HG03135 (cell line): ENCODE measurements at regions not wholly inside any gene's neighbourhood (a gene's known extent, or its start where the extent isn't known, plus 50 kb on each side); places are given as distances from the start of the nearest gene placed in this dataset.

Experiments
- ATAC-seq: cut with Tn5 transposase; IDR thresholded peaks from one replicate; pipeline ENCODE4 v1.9.1; 2021; ENCODE audit warnings: mild to moderate bottlenecking, moderate library complexity; ENCODE audit not compliant: unreplicated experiment

DNA sequence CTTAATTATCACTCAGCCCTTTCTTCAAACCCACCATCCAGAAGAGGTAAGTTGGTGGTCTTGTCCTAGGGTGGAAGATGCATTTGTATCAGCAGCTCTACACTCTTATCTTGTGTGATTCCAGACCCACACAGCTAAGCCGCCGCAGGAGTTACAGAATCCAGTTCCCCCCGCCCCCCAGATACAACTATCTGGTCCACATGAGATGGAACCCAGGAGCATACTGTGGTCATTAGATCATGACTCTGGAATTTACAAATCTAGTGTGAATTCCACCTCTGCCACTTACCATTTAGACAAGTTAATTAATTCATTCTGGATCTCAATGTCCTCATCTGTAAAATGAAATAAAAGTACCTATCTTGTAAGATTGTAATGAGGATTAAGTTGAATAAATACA lies 486.4 kb downstream of the BCL11A start:
- ATAC-seq = no peak

DNA sequence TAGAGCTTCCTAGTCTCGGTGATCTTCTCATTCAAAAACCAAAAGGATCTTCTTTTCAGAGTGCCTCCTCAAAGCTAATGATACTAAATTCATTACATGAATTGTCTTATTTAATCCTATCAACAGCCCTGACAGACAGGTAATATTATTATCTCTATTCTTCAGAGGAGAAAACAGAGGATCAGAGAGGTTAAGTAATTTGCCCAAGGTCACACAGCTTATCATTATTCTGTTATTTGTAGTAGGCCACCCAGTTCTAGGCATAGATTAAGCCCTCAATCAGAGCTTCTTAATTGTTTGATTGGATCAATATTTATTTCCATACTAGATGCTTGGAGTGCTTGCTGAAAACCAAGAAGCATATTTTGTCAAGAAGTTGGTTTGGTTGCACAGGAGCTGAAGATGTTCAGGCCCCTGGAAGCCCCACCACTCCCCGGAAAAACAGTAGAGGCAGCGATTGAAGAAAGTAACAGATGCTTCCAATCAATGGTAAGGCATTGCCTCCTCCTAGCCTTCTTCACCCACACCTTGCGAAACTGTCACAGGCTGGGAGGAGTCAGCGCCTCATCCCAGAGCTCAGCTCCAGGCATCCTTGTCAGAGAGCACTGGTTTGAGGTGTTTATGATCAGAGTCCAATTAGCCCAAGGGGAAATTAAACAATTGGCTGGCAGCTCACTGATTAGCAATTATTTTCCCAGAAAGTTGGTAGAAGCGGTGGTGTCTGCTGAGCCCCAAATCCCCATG lies 487.2 kb downstream of the BCL11A start:
- no peak for ATAC-seq

DNA sequence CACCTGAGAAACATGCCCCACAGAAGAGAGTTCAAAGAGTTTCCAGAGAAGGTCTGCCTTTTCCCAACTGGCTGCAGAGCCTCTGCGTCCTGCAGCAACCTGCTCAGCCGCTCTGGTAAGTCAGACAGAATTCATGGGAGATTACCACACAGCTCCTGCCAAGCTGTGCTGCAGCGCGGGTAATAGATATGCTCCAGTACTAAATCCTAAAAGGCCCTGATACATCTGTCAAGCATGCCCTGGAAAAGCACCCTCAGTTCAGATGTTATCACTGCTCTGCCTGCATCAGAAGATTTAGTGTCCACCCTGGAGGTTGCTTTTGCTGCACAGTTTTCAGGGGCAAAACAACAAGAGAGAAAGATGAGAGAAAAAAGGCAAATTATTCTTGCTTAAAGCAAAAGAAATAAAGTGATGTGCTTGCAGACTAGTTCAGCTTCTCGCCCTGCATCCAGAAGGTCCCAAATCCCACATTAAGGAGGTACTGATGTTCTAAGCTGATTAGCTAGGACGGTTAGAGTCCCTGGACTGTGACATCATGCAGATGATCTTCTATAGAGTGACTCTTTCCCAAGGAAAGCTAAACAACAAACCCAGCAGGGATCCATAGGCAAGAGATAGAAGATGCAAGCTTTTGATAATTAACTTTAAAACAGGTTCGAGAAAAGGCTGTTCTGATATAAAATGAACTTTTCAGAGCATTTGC lies 488.6 kb downstream of the BCL11A start:
- ATAC-seq = no peak

DNA sequence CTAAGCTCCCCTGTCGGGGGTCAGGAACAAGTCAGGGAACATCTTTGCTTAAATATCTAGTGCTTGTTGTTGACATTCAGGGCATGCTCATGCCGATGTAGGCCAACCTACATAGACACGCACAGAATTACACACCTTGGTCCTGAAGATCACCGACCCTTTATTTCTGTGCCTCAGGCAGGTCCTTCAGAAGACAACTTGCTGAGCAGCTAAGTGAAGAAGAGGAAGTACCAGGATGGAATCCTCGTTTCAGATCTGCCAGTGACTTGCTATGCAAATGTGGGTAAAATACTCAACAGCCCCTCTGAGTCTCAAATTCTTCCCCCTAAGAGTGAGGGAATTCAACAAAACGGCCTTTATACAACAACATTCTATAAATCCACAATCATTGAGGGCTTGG lies 494.7 kb downstream of the BCL11A start:
- ATAC-seq = no peak

DNA sequence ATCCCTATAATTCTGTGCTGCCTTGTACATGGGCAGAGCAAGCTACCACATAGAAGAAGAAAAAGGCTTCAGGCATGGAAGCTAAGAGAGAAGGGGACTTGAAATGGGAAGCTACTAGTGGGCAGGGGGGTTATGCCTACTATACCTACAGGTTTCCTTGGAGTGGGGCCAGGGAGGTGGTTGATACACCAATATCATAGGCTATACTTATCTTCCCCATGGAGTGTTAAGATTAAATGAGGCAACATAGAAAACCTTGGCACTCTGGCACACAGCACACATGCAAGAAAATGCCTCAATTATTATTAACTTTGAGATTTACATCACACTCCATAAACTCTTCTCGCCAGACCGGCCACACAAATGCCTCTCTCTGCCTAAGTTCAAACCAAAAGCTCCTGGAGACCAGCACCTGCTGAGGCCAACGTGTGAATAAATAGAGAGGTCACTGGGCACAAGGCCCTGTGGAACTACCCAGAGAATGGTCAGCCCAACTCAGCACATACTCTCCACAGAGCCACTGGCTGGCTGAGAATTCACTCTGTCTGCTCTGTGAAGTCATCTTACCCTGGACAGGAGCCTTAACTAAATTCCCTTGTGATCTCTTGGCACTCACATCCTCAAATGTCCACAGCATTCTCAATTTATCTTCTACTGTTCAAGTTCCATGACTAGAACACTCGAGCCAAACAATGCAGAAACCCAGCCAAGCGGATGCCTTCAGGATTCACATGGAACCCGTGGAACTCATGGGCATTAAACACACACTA lies 498.7 kb downstream of the BCL11A start:
- ATAC-seq = no peak

GRCh38 chr2:60053791-60054190 lies 499.7 kb downstream of the BCL11A start:
- no peak for ATAC-seq

DNA sequence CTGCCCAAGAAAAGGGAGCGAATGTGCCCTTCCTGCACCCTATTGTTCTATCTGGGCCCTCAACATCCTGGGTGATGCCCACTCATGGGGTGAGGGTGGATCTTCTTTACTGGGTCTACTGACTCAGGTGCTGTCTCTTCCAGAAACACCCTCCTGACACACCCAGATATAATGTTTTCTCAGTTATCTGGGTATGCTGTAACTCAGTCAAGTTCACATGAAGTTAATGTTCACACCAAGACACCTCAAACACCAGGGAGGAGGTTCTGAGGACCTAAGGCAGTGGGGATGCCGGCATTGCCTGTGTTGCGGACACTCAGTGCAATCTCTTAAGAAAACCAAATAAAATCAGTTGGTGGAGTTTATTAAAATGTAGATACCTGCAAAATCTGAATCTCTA lies 500.9 kb downstream of the BCL11A start:
- ATAC-seq = no peak

DNA sequence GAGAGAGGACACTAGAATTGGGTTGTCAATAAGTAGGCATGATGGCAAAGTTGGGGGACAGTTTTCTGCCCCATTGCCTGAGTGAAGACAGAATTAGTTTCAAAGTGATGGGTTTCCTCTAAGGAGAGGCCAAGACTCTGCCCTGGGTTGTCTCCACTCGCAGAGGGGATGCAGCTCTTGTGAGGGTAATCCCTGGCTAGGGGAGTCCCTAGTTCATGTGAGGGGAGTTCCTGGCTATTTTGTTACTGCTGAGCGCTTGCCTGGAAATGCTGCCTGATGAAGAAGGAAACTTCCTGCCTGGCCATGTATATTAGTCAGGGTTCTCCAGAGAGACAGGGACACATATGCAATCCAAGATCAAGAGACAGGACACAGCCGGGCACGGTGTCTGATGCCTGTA lies 501.5 kb downstream of the BCL11A start:
- ATAC-seq = no peak

DNA sequence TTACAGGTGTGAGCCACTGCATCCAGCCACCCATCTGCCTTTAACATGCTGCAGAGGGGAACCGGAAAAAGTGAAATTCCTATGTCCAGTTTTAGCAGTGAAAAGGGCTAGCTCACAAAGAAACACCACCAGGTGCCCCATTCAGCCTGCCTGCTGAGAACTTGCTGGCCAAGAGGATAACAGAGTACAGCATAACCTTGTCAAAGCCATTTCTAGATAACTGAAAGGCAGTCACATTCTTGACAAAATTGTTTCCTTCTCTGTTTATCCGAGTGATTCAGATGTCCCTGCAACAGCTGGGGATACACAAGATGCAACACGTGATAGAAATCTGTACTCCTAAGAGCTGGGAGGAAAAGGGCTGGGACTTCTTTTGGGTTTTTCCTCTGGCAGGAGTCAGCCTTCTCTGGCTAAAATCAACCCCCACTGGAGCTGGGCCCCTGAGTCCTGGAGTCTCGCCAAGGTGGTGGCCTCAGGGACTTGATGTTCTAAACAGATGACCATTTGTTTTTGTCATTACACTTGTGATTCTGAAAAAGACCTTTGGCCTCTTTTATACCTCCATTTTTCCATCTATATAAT lies 505.4 kb downstream of the BCL11A start:
- ATAC-seq = no peak

- ATAC-seq = no peak
These were observed 506.1 kb downstream of the BCL11A start for GRCh38 chr2:60047347-60047746.

DNA sequence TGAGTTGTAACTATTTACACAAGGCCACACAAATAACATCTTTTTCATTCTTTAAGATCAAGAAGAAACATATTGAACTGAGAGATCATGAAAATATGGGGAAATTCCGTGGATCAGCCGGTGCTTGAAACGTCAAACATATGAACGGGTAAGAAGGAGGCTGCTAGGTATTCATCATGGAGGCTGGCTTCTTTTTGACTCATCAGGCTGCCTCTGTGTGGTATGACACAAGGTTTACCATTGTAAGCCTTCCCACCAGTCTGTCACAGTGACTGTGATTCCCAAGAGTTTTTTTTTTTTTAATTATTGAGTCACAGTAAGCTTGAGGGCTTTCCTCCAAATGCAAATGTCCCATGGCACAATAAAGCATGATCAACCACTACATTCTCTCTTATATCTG lies 506.9 kb downstream of the BCL11A start:
- ATAC-seq = no peak

GRCh38 chr2:60045456-60045855 lies 508.0 kb downstream of the BCL11A start:
- ATAC-seq = no peak

DNA sequence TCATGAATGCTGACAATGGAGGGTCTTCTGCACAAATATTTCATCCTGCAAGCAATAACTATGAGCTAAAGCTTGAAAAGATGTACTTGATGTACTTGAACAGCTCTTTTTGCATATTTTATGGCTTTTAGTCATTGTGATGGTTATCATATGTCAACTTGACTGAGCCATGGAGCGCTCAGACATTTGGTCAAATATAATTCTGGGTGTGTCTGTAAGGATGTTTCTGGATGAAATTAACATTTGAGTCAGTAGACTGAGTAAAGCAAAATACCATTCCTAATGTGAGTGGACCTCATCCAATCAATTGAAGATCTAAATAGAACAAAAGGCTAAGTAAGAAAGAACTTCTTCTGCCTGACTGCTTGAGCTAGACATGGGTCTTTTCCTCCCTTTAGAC lies 509.0 kb downstream of the BCL11A start:
- ATAC-seq = no peak

DNA sequence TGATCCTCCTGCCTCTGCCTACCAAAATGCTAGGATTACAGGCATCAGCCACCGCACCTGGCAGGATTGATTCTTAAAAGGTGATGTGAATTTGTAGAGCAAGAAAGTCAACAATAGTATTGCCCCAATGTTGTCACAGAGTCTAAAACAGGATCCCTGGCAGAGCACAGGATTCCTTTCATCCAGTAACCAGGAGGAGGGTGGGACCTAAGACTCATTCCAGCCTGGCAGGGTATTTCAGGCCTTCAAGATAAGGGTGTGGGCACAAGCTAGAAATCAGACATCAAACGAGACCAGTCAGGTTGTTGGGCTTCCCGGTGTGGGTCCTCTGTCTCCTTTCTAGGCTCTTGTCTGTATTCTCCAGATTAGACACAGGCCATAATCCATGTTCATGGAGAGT lies 511.4 kb downstream of the BCL11A start:
- ATAC-seq = no peak

DNA sequence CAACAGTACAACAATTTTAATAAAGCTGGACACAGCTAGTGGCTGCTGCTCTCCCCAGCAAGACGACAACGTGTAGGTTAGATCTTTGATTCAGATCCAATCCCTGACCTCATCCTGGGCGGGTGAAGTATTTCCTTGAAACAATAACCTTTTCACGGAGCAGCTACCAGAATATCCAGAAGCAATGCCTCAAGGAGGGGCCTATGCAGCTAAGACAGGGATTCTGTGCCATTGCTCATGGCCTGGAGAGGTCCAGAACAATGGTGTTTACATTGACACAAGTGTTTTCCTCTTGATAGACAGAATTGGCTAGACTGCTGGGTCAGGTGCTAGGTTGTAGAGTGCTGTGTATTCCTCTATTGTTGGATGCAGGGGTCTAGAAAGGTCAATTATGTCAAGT lies 520.1 kb downstream of the BCL11A start:
- no peak for ATAC-seq

GRCh38 chr2:60029566-60029883 lies 523.9 kb downstream of the BCL11A start:
- no peak for ATAC-seq

- no peak for ATAC-seq
These were observed 524.4 kb downstream of the BCL11A start for GRCh38 chr2:60028849-60029565.

GRCh38 chr2:60025496-60025895 lies 528.0 kb downstream of the BCL11A start:
- no peak for ATAC-seq

DNA sequence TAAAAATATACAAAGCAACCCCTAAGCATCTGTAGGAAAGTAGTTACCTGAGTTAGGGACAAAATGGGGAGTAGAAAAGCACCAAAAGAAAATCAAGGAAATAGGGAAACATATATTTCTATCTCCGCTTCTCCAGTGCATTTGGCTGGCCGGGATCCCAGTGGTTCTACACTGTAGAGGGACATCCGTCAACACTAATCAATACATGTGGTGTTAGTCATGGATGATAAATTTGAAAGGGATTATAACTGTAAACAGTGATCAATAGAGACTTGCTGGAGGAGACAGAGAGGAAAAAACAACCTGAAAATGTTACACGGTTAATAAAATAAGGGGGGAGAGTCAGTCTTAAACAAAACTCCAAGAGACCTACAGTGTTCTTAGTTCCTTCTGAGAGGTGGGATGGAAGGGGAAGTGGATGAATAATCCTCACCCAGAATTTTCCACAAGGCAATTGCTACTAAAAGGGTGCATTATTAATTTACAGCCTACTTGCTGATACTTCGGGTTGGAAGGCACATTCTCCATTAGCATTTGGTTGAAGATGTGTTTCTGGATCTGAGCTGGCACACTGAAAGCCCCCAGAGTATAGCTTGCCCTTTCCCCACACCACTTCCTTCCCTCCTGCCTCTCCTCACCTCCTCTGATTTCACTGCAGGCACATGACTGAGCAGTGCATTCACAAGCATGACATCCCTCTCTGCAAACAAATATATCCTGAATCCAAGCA lies 530.0 kb downstream of the BCL11A start:
- ATAC-seq = no peak

GRCh38 chr2:60007671-60008070 lies 545.8 kb downstream of the BCL11A start:
- no peak for ATAC-seq
